Endothelial cell of umbilical vein (primary cell): ENCODE measurements at regions not wholly inside any gene's neighbourhood (a gene's known extent, or its start where the extent isn't known, plus 50 kb on each side); places are given as distances from the start of the nearest gene placed in this dataset.

Experiments used
- BruUV-seq: library from RNA; stranded (reverse); fragments of 400-500 nt; replicated peaks from 2 replicates; lab custom pipeline; 2021; lab: Mats Ljungman, UMichigan
- CTCF ChIA-PET: fragments of 300-600, 350-600 bp; sonication (Branson Sonifier 250); formaldehyde crosslinking; loops from one replicate; lab custom pipeline; 2021; ENCODE audit warnings: antibody characterized with exemption, inconsistent platforms; lab: Charles Lee
- POLR2A ChIA-PET: fragments of 300-600, 350-600 bp; sonication (Branson Sonifier 250); formaldehyde crosslinking; loops from one replicate; lab custom pipeline; 2021; ENCODE audit warnings: antibody characterized with exemption, inconsistent platforms; lab: Charles Lee
- DNase-seq: peaks from one replicate; pipeline ENCODE4 v3.0.0-alpha.2; 2011; ENCODE audit warnings: low read depth, low spot score
- FAIRE-seq: peaks from 2 replicates; lab custom pipeline; 2011; peaks lifted over from hg19 to GRCh38; lab: Jason Lieb, UNC
- H2AFZ ChIP-seq: 2 replicates; pipeline ENCODE4 v1.6.0; 2012; ENCODE audit warnings: low read depth, low read length, control low read depth, inconsistent platforms
- H3K27ac ChIP-seq: 2 replicates; pipeline ENCODE4 v1.5.1; 2011; ENCODE audit warnings: low read depth, mild to moderate bottlenecking, control low read depth, low read length, moderate library complexity; ENCODE audit not compliant: insufficient read depth
- H3K27me3 ChIP-seq, 2 experiments: 2 replicates each; pipeline versions ENCODE4 v1.6.0 to v1.6.1; 2011; ENCODE audit warnings: low read length in 2 of 2, mixed read lengths in 1 of 2; ENCODE audit not compliant: control insufficient read depth in 2 of 2, insufficient read depth in 2 of 2
- H3K36me3 ChIP-seq, 2 experiments: 2 replicates in 1 of 2; 3 replicates in 1 of 2; pipeline ENCODE4 v1.5.1; 2011; ENCODE audit warnings: low read length in 2 of 2, mild to moderate bottlenecking in 1 of 2, moderate library complexity in 1 of 2; ENCODE audit not compliant: control insufficient read depth in 2 of 2, insufficient read depth in 2 of 2; ENCODE audit errors: extremely low read depth in 1 of 2
- H3K4me1 ChIP-seq: 3 replicates; pipeline ENCODE4 v1.5.1; 2011; ENCODE audit warnings: mild to moderate bottlenecking, low read length; ENCODE audit not compliant: control insufficient read depth, insufficient read depth; ENCODE audit errors: extremely low read depth
- H3K4me2 ChIP-seq: 2 replicates; pipeline ENCODE4 v1.6.1; 2011; ENCODE audit warnings: low read length, control low read depth, mixed read lengths; ENCODE audit not compliant: insufficient read depth
- H3K4me3 ChIP-seq, 3 experiments: fragments of 200-600 bp in 1 of 3; sonication (generic), shearing (Covaris generic) in 1 of 3; replicated peaks in 1 of 3; 2 replicates each; pipeline ENCODE4 v1.5.1; 2011 to 2016; ENCODE audit warnings: control low read depth in 3 of 3, low read length in 3 of 3, mild to moderate bottlenecking in 2 of 3, inconsistent platforms in 1 of 3, low read depth in 1 of 3, moderate library complexity in 1 of 3; ENCODE audit not compliant: insufficient read depth in 1 of 3
- H3K79me2 ChIP-seq: 2 replicates; pipeline ENCODE4 v1.6.0; 2012; ENCODE audit warnings: low read length, inconsistent platforms; ENCODE audit not compliant: control insufficient read depth, insufficient read depth
- H3K9ac ChIP-seq: replicated peaks from 2 replicates; pipeline ENCODE3; 2011; ENCODE audit warnings: low read length, control low read depth; ENCODE audit not compliant: insufficient read depth; ENCODE audit errors: extremely low read depth
- H3K9me1 ChIP-seq: replicated peaks from 3 replicates; pipeline ENCODE4 v1.6.0; 2011; ENCODE audit warnings: mild to moderate bottlenecking, low read length; ENCODE audit not compliant: control insufficient read depth, insufficient read depth; ENCODE audit errors: extremely low read depth
- H3K9me3 ChIP-seq: replicated peaks from 2 replicates; pipeline ENCODE4 v1.5.1; 2012; ENCODE audit warnings: low read length, inconsistent platforms; ENCODE audit not compliant: control insufficient read depth, insufficient read depth
- H4K20me1 ChIP-seq: replicated peaks from 2 replicates; pipeline ENCODE3; 2011; ENCODE audit warnings: mild to moderate bottlenecking, low read length; ENCODE audit not compliant: control insufficient read depth, insufficient read depth; ENCODE audit errors: extremely low read depth
- EZH2 ChIP-seq: IDR thresholded peaks from 2 replicates; pipeline ENCODE4 v1.6.1; 2012; ENCODE audit warnings: borderline replicate concordance, low read depth, mild to moderate bottlenecking, moderate library complexity, low read length, inconsistent platforms; ENCODE audit not compliant: severe bottlenecking
- FOS ChIP-seq: IDR thresholded peaks from 2 replicates; pipeline ENCODE4 v1.6.1; 2011; ENCODE audit warnings: mild to moderate bottlenecking, low read length, moderate library complexity, borderline replicate concordance; ENCODE audit not compliant: insufficient read depth
- GATA2 ChIP-seq: IDR thresholded peaks from 2 replicates; pipeline ENCODE4 v1.7.0; 2011; ENCODE audit warnings: low read depth, mild to moderate bottlenecking, moderate library complexity, mixed read lengths, low read length; ENCODE audit not compliant: insufficient read length, insufficient read depth
- JUN ChIP-seq: IDR thresholded peaks from 2 replicates; pipeline ENCODE4 v1.6.1; 2011; ENCODE audit warnings: borderline replicate concordance, low read depth; ENCODE audit not compliant: insufficient read length, insufficient read depth
- MAX ChIP-seq: IDR thresholded peaks from 2 replicates; pipeline ENCODE4 v1.6.1; 2011; ENCODE audit not compliant: insufficient read depth, insufficient read length
- MYC ChIP-seq: IDR thresholded peaks from one replicate; pipeline ENCODE4 v1.6.1; 2011; ENCODE audit warnings: mild to moderate bottlenecking, low read depth, low read length
- POLR2A ChIP-seq: IDR thresholded peaks from 2 replicates; pipeline ENCODE4 v1.6.1; 2012; ENCODE audit warnings: low read depth, mild to moderate bottlenecking, control low read depth, low read length
- POLR2AphosphoS5 ChIP-seq: IDR thresholded peaks from 2 replicates; pipeline ENCODE4 v1.6.1; 2012; ENCODE audit warnings: low read depth, mild to moderate bottlenecking, control low read depth, low read length, moderate library complexity; ENCODE audit not compliant: insufficient read depth
- dilution Hi-C: fragments of 300-500 bp; cut with MboI; formaldehyde crosslinking; loops from one replicate; pipeline ENCODE4 v1.15.0; 2019; ENCODE audit warnings: low sequenced_read_pairs; ENCODE audit not compliant: extremely low pct_ligation_motif_present
- intact Hi-C: fragments of 100-400 bp; cut with micrococcal nuclease; formaldehyde crosslinking; loops from one replicate; pipeline ENCODE4 v1.10.0; 2022
- TF ChIP-seq, protein P1 (sequence below), 2 donors: IDR thresholded peaks; 1 replicate in 1 of 2; 2 replicates in 1 of 2; pipeline ENCODE4 v1.5.1; 2011; ENCODE audit warnings: low read length in 2 of 2, mild to moderate bottlenecking in 2 of 2, moderate library complexity in 2 of 2, control low read depth in 1 of 2, inconsistent platforms in 1 of 2, low read depth in 1 of 2; ENCODE audit not compliant: insufficient read depth in 1 of 2; ENCODE audit errors: extremely low read depth in 1 of 2

GRCh38 chr7:68700414-68700813 is 897.9 kb upstream of the AUTS2 start:
- Histone ChIP-seq H3K4me3 (no peak overlapping the region), H4K20me1 (no peaks in the 10 kb centered on the region), H3K9me1 (no peaks in the 10 kb centered on the region), H3K36me3 (no peaks in the 10 kb centered on the region), H3K27me3 (no peaks in the 10 kb centered on the region), H3K9ac (no peak overlapping the region), H3K4me1 (no peaks in the 10 kb centered on the region), H3K9me3 (peaks cover 7% of the 10 kb centered on the region), H3K4me2 (no peak overlapping the region), H3K79me2 (no peaks in the 10 kb centered on the region), H2AFZ (no peak overlapping the region), H3K27ac (no peak overlapping the region)
- intact Hi-C loops: no loop called here
- no TSS peak for BruUV-seq
- TF ChIP-seq MAX (no peak), GATA2 (no peak), FOS (no peak), JUN (no peak), EZH2 (no peak), POLR2AphosphoS5 (no peak), MYC (no peak), POLR2A (no peak)
- TF ChIP-seq, protein P1, sequence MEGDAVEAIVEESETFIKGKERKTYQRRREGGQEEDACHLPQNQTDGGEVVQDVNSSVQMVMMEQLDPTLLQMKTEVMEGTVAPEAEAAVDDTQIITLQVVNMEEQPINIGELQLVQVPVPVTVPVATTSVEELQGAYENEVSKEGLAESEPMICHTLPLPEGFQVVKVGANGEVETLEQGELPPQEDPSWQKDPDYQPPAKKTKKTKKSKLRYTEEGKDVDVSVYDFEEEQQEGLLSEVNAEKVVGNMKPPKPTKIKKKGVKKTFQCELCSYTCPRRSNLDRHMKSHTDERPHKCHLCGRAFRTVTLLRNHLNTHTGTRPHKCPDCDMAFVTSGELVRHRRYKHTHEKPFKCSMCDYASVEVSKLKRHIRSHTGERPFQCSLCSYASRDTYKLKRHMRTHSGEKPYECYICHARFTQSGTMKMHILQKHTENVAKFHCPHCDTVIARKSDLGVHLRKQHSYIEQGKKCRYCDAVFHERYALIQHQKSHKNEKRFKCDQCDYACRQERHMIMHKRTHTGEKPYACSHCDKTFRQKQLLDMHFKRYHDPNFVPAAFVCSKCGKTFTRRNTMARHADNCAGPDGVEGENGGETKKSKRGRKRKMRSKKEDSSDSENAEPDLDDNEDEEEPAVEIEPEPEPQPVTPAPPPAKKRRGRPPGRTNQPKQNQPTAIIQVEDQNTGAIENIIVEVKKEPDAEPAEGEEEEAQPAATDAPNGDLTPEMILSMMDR (IDR thresholded peaks at IDR 0.05; ENCODE audit: extremely low read depth in 1 of 2, insufficient read depth in 1 of 2, low read depth in 1 of 2, low read length in 2 of 2): no peak
- dilution Hi-C loops: no loop called here
- POLR2A ChIA-PET: no interaction called here
- DNase-seq: no peak
- no peak for FAIRE-seq
- CTCF ChIA-PET: no interaction called here
